Left renal pelvis (tissue), 4 donors: ENCODE measurements at regions not wholly inside any gene's neighbourhood (a gene's known extent, or its start where the extent isn't known, plus 50 kb on each side); places are given as distances from the start of the nearest gene placed in this dataset.
"Not testable (repeated sequence)": the region's sequence is repeated elsewhere in the genome, so short reads cannot be mapped to it uniquely, and the experiment has no call there.

ENCODE experiments used
- DNase-seq, 4 donors: peaks; one replicate each; pipeline ENCODE4 v3.0.0-alpha.2; 2013; ENCODE audit warnings: low read depth in 4 of 4, low spot score in 3 of 4

DNA sequence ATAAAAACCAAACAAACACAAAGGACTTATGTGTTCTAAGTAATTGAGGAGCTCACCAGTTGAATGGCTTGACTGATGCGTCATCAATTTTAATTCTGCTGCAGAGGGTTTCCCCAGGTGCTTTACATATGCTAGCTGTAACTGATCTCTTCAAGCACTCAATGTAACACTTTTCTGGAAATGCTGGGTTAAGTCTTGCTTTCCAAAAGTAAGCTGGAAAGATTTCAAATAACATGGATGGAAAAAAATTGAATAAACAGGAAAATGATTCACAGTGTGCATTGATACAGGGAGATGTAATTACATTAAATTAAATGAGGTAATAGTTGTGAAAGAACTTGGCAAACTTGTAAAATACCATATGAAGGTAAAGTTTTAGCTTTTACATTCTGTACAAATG lies 186.7 kb upstream of the WDFY3 start:
- DNase-seq, result no peak

- DNase-seq, result no peak
These were observed 188.1 kb upstream of the WDFY3 start for GRCh38 chr4:85154591-85154990.

DNA sequence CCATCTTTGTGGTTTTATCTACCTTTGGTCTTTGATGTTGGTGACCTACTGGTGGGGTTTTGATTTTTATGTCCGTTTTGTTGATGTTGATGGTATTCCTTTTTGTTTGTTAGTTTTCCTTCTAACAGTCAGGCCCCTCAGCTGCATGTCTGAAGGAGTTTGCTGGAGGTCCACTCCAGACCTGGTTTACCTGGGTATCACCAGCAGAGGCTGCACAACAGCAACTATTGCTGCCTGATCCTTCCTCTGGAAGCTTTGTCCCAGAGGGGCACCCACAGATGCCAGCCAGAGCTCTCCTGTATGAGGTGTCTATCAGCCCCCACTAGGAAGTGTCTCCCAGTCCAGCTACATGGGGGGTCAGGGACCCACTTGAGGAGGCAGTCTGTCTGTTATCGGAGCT lies 199.3 kb upstream of the WDFY3 start:
- DNase-seq, result no peak

DNA sequence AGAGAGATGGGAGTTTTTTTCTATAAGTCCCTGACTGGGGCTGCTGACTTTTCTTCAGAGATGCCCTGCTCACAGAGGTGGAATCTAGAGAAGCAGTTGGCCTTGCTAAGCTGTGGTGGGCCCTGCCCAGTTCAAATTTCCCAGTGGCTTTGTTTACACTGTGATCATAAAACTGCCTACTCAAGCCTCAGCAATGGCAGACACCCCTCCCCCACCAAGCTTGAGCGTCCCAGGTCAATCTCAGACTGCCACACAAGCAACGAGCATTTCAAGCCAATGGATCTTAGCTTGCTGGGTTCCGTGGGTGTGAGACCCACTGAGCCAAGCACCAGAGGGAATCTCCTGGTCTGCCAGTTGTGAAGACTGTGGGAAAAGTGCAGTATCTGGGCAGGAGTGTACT lies 199.8 kb upstream of the WDFY3 start:
- DNase-seq, result no peak

GRCh38 chr4:85168234-85168834 lies 201.8 kb upstream of the WDFY3 start:
- DNase-seq, result no peak

GRCh38 chr4:85170241-85170640 lies 203.8 kb upstream of the WDFY3 start:
- DNase-seq, result no peak

- no peak for DNase-seq
These were observed 208.7 kb upstream of the WDFY3 start for GRCh38 chr4:85175190-85175589.

GRCh38 chr4:85177092-85177491 lies 210.6 kb upstream of the WDFY3 start:
- no peak for DNase-seq

GRCh38 chr4:85177679-85178078 lies 211.2 kb upstream of the WDFY3 start:
- DNase-seq, result no peak

DNA sequence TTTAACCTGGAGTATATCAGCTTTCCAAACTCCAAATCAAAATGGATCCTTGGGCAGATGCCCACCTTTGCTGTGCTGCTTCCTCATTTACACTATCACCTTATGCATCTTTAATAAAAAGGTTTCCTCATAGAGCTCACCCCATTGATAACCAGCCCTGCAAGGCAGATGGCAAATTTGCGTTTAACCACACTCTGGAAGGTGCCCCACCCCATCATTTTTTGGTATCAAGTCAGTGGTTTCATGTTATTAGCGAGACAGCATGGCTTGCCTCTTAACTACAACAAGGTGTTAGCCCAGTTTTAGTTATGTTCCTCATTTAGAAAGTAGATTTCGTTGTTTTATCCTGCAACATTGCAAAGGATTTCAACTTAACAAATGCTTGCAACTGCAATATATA lies 214.0 kb upstream of the WDFY3 start:
- no peak for DNase-seq

- no peak for DNase-seq
These were observed 220.6 kb upstream of the WDFY3 start for GRCh38 chr4:85187106-85187505.

GRCh38 chr4:85196015-85196414 lies 229.5 kb upstream of the WDFY3 start:
- not testable (repeated sequence) for DNase-seq

DNA sequence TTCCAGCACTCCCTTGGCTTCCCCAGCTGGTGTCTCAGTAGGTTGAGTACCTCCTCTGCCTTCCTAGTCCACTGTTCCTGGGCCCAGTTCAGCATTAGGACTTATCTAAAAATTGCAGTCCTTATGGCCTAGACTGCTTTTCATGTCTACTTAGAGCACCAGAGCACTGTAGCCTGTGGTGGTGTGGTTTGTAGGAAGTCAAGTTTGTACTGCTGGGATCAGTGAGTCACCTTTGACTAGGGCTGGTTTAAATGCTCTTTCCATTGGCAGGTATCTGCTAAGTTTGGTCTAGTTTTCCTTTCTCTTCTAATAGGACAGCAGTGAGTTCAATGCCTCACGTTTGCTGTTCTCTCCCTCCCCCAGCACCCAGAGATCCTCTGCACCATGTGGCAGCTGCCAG lies 233.6 kb upstream of the WDFY3 start:
- no peak for DNase-seq

- no peak for DNase-seq
These were observed 242.7 kb upstream of the WDFY3 start for GRCh38 chr4:85209161-85209560.

- DNase-seq, result no peak
These were observed 243.9 kb upstream of the WDFY3 start for GRCh38 chr4:85210353-85210752.

GRCh38 chr4:85216571-85216970 lies 250.1 kb upstream of the WDFY3 start:
- not testable (repeated sequence) for DNase-seq

DNA sequence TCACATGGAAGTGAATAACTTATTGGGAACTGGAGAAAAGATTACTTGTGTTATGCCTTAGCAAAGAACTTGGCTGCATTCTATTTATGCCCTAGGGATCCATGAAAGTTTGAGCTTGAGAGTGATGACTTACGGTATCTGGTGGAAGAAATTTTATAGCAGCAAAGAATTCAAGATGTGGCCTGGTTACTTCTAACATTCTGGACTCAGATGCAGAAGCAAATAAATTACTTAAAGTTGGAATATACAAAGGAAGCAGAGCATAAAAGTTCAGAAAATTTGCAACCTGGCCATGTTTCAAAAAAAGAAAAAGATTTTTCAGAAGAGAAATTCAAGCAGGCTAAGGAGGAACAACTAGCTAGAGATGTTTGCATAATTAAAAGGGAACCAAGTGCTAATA lies 252.3 kb upstream of the WDFY3 start:
- no peak for DNase-seq

DNA sequence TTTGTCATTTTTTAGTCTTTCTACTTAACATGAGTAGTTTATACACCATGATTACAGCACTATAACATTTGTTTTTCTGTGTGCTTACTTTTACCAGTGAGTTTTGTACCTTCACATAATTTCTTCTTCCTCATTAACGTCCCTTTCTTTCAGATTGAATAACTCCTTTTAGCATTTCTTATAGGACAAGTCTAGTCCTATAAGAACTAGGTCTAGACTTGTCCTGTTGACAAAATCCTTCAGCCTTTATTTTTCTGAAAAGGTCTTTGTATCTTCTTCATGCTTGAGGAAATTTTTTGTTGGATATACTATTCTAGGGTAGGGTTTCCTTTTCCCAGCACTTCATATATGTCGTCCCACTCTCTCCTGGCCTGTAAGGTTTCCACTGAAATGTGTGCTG lies 253.3 kb upstream of the ARHGAP24 start:
- no peak for DNase-seq

- no peak for DNase-seq
These were observed 252.4 kb upstream of the ARHGAP24 start for GRCh38 chr4:85222561-85222960.

GRCh38 chr4:85228264-85228663 lies 246.7 kb upstream of the ARHGAP24 start:
- DNase-seq, result no peak

DNA sequence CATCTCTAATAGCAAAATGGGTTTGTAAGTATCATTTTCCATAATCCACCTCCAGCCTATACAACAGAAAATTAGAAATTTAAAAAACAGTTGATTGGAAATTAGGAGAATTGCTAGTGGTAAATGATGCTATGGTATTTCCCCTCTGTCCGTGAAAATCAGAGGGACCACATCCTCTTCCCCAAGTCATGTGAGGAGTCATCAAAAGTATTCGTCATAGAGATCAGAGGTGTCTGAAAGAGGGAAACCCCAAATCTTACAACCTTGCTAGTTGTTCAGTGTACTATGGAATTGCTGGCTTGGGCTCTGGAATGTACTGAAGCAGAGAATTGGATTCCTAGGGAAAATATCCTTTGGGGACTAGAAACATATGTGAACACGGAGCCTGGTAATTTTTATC lies 241.4 kb upstream of the ARHGAP24 start:
- no peak for DNase-seq

DNA sequence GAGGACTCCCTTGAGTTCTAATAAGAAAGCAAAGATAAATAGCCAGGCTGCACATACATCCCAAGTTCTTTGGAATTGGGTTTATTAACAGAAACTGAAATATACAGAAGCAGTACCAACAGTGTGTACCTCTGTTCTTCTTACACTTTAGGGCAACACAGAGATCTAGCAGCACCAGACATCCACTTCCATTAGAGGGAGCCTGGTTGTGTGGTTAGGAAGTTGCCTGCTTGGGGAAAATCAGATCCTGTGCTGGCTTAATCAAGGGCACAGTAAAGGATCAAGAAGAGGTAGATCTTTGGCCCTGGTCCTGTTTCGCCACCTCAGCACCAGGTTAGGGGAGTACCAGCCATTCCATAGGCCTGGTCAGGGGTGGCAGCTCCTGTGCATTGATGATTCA lies 231.1 kb upstream of the ARHGAP24 start:
- DNase-seq, result no peak

DNA sequence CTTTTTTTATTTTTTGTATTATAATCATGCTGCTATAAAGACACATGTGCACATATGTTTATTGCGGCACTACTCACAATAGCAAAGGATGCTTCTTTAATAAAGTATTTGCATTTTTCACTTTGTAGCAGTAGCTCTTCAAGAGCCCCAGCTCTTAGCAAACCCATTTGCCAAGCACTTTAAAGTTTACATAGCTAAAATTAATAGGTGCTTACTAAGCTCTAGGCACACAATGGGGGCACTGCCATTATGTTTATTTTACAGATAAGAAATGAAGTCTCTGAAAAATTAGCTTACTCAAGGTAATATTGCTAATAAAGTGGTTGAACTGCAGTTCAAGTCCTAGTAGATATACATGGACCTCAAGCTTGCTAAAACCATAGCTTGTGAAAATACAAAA lies 230.3 kb upstream of the ARHGAP24 start:
- DNase-seq, result no peak
